WI38 (cell line): ENCODE measurements at regions not wholly inside any gene's neighbourhood (a gene's known extent, or its start where the extent isn't known, plus 50 kb on each side); places are given as distances from the start of the nearest gene placed in this dataset.

Source experiments
- H3K4me3 ChIP-seq: 2 replicates; pipeline ENCODE4 v1.5.1; 2011; ENCODE audit warnings: low read depth, mild to moderate bottlenecking, control low read depth, low read length
- CTCF ChIP-seq: IDR thresholded peaks from 2 replicates; pipeline ENCODE4 v1.5.1; 2012; ENCODE audit warnings: low read depth, mild to moderate bottlenecking, control low read depth, low read length

- no peak overlapping the region for H3K4me3 ChIP-seq
- no peak for TF ChIP-seq CTCF
These were observed 128.7 kb upstream of the TLE3 start for GRCh38 chr15:70226337-70226980.

DNA sequence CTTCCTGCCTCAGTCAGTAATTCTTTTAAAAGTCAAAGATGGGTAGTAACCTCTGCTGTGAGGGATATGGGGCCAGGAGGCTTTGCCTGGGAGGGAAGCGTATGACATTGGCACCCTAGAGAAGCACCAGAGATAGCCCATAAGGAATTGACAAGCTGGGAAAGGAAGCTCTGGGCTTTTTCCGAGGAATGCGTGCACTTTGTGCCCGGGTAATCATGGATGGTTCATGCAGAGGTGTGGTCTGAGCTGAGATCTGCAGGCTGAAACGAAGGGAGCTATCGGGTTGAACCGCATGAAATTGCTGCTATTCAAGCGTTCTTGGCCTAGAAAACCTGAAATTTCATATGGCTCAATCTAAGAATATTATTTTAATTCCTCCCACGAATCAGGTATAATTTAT, 127.7 kb upstream of the TLE3 start:
- TF ChIP-seq CTCF: no peak
- no peak overlapping the region for H3K4me3 ChIP-seq

DNA sequence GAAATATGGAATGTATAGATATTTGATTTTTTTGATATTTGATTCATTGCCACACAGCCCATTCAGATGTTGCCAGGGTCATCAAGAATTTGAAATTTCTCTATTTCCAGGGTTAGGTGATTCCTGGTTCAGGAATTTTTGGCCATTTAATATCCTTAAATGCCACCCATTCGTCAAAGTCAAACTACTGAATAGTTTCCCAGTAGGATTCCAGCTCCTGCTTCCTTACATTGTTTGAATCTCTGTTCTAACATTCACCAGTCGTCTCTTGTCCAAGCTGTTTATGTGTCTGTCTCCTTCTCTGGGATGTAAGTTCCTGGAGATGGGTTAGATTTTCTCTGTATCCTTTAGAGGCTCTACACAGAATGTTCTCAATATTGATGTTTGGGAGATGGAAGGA, 124.9 kb upstream of the TLE3 start:
- TF ChIP-seq CTCF: no peak

GRCh38 chr15:70220490-70221096, 122.9 kb upstream of the TLE3 start:
- TF ChIP-seq CTCF: no peak
- H3K4me3 ChIP-seq: no peak overlapping the region

More for the DNA sequence above, 124.9 kb upstream of the TLE3 start:
- H3K4me3 ChIP-seq: no peak overlapping the region

GRCh38 chr15:70219966-70220365, 122.2 kb upstream of the TLE3 start:
- TF ChIP-seq CTCF: no peak
- H3K4me3 ChIP-seq: no peak overlapping the region

DNA sequence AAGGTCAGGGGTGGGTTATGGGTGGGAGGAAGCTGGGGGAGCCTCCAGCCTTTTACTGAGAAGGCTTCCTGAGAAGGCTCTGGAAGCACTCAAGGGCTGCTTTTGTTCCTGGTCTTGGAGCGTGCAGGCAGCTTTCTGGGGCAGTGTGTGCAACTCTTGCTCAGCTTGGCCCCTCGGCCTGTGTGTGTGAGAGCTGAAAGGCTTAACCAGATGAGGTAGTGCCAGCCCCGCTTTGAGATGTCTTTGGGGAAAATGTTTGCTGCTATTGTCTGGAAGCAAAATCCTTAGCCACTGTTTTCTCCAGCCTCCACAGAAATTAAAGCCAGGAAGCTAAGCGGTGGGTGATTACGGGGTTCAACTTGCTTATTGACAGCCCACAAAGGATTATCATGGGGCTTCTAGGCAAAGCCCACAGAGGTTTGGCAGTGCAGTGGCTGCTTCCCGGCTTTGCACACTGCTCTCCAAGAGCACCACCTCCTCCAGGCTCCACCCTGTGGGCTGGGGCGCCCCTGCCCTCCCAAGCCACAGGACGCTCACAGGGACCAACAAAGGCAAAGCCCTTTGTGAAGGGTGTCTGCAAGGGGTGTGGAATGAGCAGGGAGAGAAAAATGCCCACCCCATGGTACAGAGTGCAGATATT, 121.7 kb upstream of the TLE3 start:
- no peak overlapping the region for H3K4me3 ChIP-seq
- TF ChIP-seq CTCF: no peak

DNA sequence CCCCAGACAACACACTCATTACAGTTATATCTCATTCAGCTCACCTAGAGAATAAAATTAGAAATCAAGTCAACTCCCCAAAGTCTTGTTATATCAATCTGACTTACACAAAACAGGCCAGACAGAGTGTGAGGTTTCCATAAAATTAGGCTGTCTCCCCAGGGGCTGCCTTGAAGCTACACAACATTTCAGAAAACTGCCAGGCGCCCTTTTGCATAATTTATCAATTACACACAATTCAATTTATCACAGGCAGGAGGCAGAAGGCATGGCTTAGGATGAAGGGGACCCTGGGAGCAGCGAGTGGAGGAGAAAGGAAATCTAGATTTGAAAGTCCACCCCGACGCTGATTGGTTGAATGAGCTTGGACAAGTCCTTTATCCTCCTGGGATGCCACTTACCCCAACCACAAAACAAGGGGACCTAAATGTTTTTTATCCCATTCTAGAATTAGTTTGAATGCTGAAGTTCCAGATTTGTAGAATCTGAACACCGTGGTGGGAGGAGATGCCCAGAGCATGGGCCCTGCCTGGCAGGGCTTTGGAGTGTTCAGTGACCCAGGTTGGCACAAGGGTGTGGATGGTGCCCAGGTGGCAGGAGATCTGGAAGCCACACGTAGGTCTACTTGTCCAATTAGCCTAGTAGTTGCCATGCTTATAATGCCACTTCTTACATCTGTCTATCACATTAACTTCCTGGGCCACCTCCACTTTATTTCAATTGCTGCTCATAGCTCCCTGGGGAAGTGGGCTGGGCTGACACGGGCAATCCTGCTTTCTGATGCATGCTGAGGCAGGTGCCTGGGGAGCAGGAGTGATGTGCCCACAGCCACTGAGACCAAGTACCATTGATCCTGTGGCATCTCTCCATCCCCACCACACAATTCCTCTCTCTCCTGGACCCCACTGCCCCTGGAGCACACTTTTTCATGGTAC, 119.8 kb upstream of the TLE3 start:
- TF ChIP-seq CTCF: no peak

More for the DNA sequence above, 119.8 kb upstream of the TLE3 start:
- no peak overlapping the region for H3K4me3 ChIP-seq
